Neural cell (in vitro differentiated cells): ENCODE measurements at regions not wholly inside any gene's neighbourhood (a gene's known extent, or its start where the extent isn't known, plus 50 kb on each side); places are given as distances from the start of the nearest gene placed in this dataset.

Source experiments
- CTCF ChIP-seq: fragments of 450-650 bp; IDR thresholded peaks from 2 replicates; pipeline ENCODE4 v1.5.1; 2014; ENCODE audit warnings: antibody characterized with exemption, mild to moderate bottlenecking, moderate library complexity; ENCODE audit not compliant: poor library complexity, severe bottlenecking
- EP300 ChIP-seq: fragments of 450-650 bp; conservative IDR thresholded peaks from 2 replicates; pipeline ENCODE4 v1.6.1; 2014; ENCODE audit warnings: antibody characterized with exemption, mild to moderate bottlenecking, moderate library complexity; ENCODE audit not compliant: poor library complexity, severe bottlenecking
- EZH2 ChIP-seq: fragments of 200-600, 300-800 bp; shearing (Covaris generic), sonication (generic); IDR thresholded peaks from 2 replicates; pipeline ENCODE4 v1.6.1; 2014; ENCODE audit warnings: antibody characterized with exemption, low read length, borderline replicate concordance, mild to moderate bottlenecking; ENCODE audit not compliant: insufficient read depth, poor library complexity, severe bottlenecking
- MXI1 ChIP-seq: fragments of 450-650 bp; conservative IDR thresholded peaks from 2 replicates; pipeline ENCODE4 v1.6.1; 2014; ENCODE audit warnings: antibody characterized with exemption, mild to moderate bottlenecking; ENCODE audit not compliant: poor library complexity, severe bottlenecking
- POLR2AphosphoS5 ChIP-seq: IDR thresholded peaks from 2 replicates; pipeline ENCODE4 v1.6.1; 2012
- RAD21 ChIP-seq: fragments of 450-650 bp; conservative IDR thresholded peaks from 2 replicates; pipeline ENCODE4 v1.6.1; 2014; ENCODE audit warnings: antibody characterized with exemption, mild to moderate bottlenecking, moderate library complexity
- REST ChIP-seq: IDR thresholded peaks from 2 replicates; pipeline ENCODE4 v1.6.1; 2012; ENCODE audit warnings: borderline replicate concordance
- TAF1 ChIP-seq: IDR thresholded peaks from 2 replicates; pipeline ENCODE4 v1.6.1; 2012; ENCODE audit warnings: low read depth

GRCh38 chr10:132469197-132469884 is 68.2 kb upstream of the INPP5A start:
- TF ChIP-seq EZH2 (no peak), MXI1 (no peak), CTCF (no peak), TAF1 (no peak), POLR2AphosphoS5 (no peak), RAD21 (no peak), REST (no peak), EP300 (no peak)
